HL-60 (cell line): ENCODE measurements at regions not wholly inside any gene's neighbourhood (a gene's known extent, or its start where the extent isn't known, plus 50 kb on each side); places are given as distances from the start of the nearest gene placed in this dataset.

ENCODE experiments used
- DNase-seq, 2 experiments: peaks; one replicate each; pipeline ENCODE4 v3.0.0-alpha.2; 2010 to 2020; ENCODE audit warnings: low read depth in 1 of 2, low spot score in 1 of 2
- H3K27ac ChIP-seq: fragments of 250-450 bp; sonication (Bioruptor Pico); replicated peaks from 2 replicates; pipeline ENCODE4 v1.5.1; 2020; ENCODE audit warnings: mild to moderate bottlenecking, moderate library complexity
- H3K27me3 ChIP-seq: fragments of 250-450 bp; sonication (Bioruptor Pico); 2 replicates; pipeline ENCODE4 v1.5.1; 2021; ENCODE audit warnings: mild to moderate bottlenecking, moderate library complexity; ENCODE audit not compliant: insufficient read depth, poor library complexity, severe bottlenecking
- H3K4me3 ChIP-seq: replicated peaks from 2 replicates; pipeline ENCODE4 v1.5.1; 2011; ENCODE audit warnings: mild to moderate bottlenecking, control low read depth, low read length; ENCODE audit not compliant: insufficient read depth
- GABPA ChIP-seq: IDR thresholded peaks from 2 replicates; pipeline ENCODE4 v1.6.1; 2012; ENCODE audit warnings: low read depth
- POLR2AphosphoS5 ChIP-seq: IDR thresholded peaks from 2 replicates; pipeline ENCODE4 v1.6.1; 2012; ENCODE audit warnings: low read depth
- SPI1 ChIP-seq: IDR thresholded peaks from 2 replicates; pipeline ENCODE4 v1.6.1; 2012; ENCODE audit warnings: low read depth, mild to moderate bottlenecking, borderline replicate concordance
- TF ChIP-seq, protein P1 (sequence below): IDR thresholded peaks from one replicate; pipeline ENCODE4 v1.5.1; 2011; ENCODE audit warnings: low read length, control low read depth, inconsistent platforms; ENCODE audit not compliant: insufficient read depth
- TF ChIP-seq, protein P2 (sequence below): IDR thresholded peaks from 2 replicates; pipeline ENCODE4 v1.6.1; 2012; ENCODE audit warnings: low read depth; ENCODE audit not compliant: insufficient replicate concordance

DNA sequence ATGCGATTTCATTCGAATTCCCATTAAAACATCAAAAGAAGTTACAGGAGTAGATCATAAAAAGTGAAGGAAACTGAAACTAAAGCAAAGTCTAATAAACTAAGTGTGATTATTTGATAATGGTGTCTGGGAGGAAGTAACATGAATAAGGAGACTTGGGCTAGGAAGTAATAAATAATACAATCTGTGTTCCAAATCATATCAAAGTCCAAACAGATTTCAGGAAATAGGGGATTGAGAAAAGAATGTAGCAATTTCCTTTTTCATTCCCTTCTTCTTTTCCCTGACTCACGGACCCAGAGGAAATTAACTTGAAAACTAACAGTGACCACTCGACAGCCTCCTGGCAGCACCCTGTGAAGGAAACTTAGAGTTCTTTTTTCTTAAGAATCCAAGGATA lies 758.4 kb upstream of the GCFC2 start:
- Histone ChIP-seq H3K4me3 (no peak overlapping the region), H3K27me3 (no peaks in the 10 kb centered on the region), H3K27ac (no peak overlapping the region)
- TF ChIP-seq, protein P1, sequence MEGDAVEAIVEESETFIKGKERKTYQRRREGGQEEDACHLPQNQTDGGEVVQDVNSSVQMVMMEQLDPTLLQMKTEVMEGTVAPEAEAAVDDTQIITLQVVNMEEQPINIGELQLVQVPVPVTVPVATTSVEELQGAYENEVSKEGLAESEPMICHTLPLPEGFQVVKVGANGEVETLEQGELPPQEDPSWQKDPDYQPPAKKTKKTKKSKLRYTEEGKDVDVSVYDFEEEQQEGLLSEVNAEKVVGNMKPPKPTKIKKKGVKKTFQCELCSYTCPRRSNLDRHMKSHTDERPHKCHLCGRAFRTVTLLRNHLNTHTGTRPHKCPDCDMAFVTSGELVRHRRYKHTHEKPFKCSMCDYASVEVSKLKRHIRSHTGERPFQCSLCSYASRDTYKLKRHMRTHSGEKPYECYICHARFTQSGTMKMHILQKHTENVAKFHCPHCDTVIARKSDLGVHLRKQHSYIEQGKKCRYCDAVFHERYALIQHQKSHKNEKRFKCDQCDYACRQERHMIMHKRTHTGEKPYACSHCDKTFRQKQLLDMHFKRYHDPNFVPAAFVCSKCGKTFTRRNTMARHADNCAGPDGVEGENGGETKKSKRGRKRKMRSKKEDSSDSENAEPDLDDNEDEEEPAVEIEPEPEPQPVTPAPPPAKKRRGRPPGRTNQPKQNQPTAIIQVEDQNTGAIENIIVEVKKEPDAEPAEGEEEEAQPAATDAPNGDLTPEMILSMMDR: no peak
- TF ChIP-seq GABPA (no peak), SPI1 (no peak), POLR2AphosphoS5 (no peak)
- TF ChIP-seq, protein P2, sequence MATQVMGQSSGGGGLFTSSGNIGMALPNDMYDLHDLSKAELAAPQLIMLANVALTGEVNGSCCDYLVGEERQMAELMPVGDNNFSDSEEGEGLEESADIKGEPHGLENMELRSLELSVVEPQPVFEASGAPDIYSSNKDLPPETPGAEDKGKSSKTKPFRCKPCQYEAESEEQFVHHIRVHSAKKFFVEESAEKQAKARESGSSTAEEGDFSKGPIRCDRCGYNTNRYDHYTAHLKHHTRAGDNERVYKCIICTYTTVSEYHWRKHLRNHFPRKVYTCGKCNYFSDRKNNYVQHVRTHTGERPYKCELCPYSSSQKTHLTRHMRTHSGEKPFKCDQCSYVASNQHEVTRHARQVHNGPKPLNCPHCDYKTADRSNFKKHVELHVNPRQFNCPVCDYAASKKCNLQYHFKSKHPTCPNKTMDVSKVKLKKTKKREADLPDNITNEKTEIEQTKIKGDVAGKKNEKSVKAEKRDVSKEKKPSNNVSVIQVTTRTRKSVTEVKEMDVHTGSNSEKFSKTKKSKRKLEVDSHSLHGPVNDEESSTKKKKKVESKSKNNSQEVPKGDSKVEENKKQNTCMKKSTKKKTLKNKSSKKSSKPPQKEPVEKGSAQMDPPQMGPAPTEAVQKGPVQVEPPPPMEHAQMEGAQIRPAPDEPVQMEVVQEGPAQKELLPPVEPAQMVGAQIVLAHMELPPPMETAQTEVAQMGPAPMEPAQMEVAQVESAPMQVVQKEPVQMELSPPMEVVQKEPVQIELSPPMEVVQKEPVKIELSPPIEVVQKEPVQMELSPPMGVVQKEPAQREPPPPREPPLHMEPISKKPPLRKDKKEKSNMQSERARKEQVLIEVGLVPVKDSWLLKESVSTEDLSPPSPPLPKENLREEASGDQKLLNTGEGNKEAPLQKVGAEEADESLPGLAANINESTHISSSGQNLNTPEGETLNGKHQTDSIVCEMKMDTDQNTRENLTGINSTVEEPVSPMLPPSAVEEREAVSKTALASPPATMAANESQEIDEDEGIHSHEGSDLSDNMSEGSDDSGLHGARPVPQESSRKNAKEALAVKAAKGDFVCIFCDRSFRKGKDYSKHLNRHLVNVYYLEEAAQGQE: no peak
- no peak for DNase-seq

DNA sequence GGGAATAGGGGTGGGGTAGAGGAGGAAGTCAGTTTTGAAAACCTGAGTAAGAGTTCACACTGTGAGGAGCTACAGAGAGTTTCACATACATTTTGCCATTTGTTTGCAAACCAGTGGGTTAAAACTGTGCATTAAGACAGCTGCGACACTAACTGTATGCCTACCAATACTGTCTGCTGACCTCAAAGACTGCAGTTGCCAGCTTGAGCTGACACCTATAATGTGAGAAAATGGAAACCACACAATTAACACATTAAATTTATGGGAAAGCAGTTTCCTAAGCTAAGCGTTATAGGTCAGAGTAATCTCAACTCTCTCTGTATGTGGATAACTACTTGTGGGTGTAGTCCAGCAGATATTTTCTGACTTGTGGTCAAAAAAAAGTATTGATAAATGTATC lies 756.6 kb upstream of the GCFC2 start:
- Histone ChIP-seq H3K27me3 (no peaks in the 10 kb centered on the region), H3K27ac (no peak overlapping the region)
- DNase-seq: no peak

DNA sequence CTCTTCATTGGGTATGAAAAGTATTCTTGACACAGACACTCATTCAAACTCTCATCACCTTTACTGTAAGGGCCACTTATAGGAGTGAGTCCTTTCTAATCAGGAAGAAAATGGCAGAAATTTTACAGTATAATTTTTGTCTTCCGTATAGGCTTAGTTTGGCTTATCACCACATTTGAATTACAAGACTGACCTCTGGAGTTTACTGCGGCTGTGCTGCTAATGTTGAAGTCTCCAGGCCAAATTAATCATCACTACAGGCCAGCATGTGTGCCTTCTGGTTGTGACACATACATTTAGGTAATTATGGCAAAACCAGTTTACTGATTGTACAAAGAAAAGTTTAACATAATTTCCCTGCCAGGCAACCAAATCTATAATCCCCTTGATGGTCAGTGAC lies 753.6 kb upstream of the GCFC2 start:
- Histone ChIP-seq H3K27me3 (no peaks in the 10 kb centered on the region), H3K4me3 (no peak overlapping the region), H3K27ac (no peak overlapping the region)
- DNase-seq: no peak
- TF ChIP-seq, protein P2: no peak
- TF ChIP-seq GABPA: no peak
- TF ChIP-seq, protein P1: no peak
- no peak for TF ChIP-seq SPI1
- no peak for TF ChIP-seq POLR2AphosphoS5

More for the DNA sequence above, 756.6 kb upstream of the GCFC2 start:
- no peak for TF ChIP-seq GABPA
- TF ChIP-seq, protein P1: no peak
- TF ChIP-seq SPI1: no peak
- TF ChIP-seq, protein P2: no peak
- TF ChIP-seq POLR2AphosphoS5: no peak
- H3K4me3 ChIP-seq: no peak overlapping the region
